ENCODE measurements at regions not wholly inside any gene's neighbourhood (a gene's known extent, or its start where the extent isn't known, plus 50 kb on each side); places are given as distances from the start of the nearest gene placed in this dataset.

DNA sequence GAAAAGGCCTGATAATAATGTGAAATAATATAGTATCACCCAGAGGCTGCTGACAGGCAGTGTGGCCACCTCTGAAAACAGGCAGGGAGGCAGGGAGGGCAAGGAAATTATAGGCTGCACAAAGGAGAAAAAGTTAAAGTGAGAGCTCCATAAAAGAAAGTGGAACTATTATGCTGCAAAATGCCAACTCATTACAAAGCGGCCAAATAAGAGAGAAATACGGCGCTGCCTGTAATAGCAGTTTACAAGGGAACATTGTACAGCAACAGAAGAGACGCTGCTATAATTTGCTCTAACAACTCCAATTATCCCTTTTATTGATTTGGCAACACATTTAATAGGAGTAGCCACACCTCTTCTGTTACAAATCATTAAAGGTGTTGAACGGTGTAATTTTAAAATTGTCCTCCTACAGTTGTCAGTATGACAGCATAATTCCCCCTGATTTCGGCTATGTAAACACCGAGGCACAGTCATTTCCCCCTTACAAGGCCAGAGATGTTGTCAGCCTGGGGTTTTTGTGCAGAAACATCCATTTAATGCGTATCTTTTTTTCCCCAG lies 120.3 kb downstream of the MRM1 start:
- in situ Hi-C loops (cut with HindIII; ENCODE audit: low pct_unique_long_range_greater_than_20kb, low sequenced_read_pairs) = no loop called here
- DNase-seq (ENCODE audit: low read depth, low spot score) = no peak

DNA sequence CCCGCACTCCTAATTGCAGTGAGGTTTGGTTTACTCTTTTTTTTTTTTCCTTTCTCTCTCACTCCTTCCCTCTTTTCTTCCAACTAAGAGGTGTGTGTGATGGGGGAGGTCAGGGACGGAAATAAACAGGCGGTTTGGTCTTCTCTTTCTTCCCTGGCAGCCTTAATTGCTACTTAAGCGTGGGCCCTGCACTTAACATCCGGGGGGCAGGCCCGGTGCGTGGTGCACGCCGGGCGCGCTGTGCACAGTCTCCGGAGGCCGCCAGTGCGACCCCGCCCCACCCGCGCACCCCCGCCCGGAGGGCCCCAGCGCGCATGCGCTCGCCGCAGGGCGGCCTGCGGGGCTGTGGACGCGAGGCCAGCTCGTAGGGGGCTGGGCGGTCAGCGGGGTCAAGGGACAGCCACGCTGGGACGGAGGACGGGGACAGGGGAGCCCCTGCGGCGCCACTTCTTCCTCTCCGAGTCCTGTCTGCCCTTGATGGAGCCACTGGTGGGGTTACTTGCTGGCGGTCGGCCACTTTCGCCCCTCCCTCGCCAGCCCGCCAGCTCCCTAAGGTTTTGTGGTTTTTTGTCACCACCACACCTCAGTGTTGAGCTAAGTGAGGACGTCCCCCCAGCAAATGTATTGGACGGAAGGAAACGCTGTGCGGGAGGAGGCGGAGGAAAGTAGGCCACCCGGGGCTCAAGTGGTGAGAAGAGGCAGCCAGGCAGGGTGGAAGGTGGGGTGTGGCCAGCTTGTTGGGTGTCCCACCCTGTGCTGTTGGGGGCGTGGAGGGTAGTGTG lies 120.9 kb downstream of the MRM1 start:
- in situ Hi-C loops (cut with HindIII; ENCODE audit: low pct_unique_long_range_greater_than_20kb, low sequenced_read_pairs) = no loop called here
- DNase-seq (ENCODE audit: low read depth, low spot score) = no peak

DNA sequence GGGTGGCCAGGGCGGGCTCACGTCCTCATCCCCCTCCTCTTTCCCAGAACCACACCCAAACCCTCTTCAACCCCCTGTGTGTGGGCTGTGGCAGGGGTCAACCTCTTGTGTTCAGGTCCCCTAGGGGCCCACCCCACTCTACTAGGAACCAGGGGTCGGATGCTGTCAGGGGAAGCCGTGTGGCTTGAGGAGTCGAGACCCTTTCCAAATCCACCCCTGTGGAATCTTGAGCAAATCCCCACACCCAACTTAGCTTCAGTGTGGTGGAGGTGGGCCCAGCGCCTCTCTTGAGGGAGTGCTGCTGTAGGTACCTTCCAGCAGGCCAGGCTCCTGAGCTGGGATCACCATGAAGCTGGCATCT lies 121.5 kb downstream of the MRM1 start:
- in situ Hi-C loops (cut with HindIII; ENCODE audit: low pct_unique_long_range_greater_than_20kb, low sequenced_read_pairs) = no loop called here
- DNase-seq (ENCODE audit: low read depth, low spot score) = no peak

DNA sequence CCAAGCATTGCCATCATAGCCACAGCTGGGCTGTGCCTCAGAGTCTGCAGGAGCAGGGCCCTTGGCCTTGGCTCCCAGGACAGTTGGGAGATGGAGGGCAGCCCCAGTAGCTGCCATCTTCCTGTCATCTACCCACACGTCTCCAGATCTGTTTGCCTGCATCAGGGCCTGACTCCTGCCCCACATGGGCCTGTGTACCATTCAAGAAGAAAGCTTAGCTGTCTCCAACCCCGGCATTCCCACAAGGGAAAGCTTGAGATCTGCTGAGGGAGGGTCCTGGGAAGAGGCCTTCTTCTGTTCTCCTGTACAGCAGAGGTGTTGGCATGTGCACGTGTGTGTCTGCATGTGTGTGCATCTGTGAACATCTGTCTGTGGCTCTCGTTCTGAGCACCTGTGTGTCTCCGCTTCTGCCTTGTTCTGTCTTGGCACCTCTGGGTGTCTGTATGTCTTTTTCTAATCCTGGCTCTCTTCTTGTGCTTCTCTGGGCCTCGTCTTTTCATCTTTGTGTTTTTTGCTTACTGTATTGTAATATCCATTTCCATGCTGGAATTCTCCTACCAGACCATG lies 122.2 kb downstream of the MRM1 start:
- DNase-seq (ENCODE audit: low read depth, low spot score) = no peak
- in situ Hi-C loops (cut with HindIII; ENCODE audit: low pct_unique_long_range_greater_than_20kb, low sequenced_read_pairs) = no loop called here

DNA sequence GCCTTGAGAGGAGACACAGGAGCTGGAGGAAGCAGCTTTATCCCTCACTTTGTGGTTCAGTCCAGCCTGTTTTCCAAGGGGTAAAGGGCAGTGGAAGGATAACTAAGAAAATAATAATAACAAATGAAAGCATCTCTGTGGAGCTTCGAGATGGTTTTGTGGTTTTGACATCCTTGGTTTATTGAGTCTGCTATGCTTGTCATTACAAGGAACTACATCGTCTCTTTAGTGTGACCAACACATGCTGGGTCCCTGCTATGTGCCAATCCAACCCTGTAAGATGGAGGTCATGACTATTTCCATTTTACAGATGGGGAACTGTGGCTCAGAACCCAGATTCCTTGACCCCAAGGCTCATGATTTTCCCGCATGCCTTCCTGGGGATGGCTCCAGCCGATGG lies 124.8 kb downstream of the MRM1 start:
- in situ Hi-C loops (cut with HindIII; ENCODE audit: low pct_unique_long_range_greater_than_20kb, low sequenced_read_pairs) = no loop called here
- no peak for DNase-seq (ENCODE audit: low read depth, low spot score)

DNA sequence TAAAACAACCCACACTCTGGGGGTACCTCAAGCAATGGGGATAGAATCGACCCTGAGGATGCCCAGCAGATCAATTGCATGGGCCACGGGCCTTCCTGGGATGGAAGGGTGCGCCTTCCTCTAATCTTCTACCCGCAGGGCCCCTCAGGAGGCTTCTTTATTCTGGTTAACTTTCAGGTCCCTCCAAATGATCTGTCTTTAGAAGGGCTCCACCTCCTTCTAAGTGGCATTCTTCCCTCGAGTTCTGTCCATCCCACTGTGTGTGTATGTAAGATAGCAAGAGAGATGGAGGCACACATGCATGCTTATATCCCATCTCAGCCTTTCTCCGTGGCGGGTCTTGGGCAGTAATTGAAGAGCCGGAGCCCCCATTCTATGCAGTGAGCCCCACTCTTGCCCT lies 125.7 kb downstream of the MRM1 start:
- in situ Hi-C loops (cut with HindIII; ENCODE audit: low pct_unique_long_range_greater_than_20kb, low sequenced_read_pairs) = no loop called here

DNA sequence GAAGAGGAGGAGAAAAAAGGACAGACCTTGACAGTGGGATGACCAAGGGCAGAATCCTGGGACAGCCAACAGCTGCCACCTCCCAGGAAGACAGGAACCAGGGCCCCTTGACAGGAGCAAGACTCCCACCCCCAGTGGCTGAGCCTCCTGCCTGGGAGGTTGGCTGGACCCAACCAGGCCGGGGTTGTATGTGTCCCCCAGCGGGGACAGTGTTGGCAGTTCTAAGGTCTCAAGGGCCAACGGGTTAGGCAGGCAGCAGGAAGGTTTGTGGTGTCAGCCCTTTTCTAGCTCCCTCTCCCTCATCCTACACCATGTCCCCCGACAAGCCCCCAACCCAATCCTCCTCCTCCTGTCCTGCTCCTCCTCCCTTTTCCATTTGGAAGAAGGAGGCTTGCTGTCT lies 126.2 kb downstream of the MRM1 start:
- in situ Hi-C loops (cut with HindIII; ENCODE audit: low pct_unique_long_range_greater_than_20kb, low sequenced_read_pairs) = no loop called here
- no peak for DNase-seq (ENCODE audit: low read depth, low spot score)

More for the DNA sequence above, 125.7 kb downstream of the MRM1 start:
- DNase-seq (ENCODE audit: low read depth, low spot score) = no peak

DNA sequence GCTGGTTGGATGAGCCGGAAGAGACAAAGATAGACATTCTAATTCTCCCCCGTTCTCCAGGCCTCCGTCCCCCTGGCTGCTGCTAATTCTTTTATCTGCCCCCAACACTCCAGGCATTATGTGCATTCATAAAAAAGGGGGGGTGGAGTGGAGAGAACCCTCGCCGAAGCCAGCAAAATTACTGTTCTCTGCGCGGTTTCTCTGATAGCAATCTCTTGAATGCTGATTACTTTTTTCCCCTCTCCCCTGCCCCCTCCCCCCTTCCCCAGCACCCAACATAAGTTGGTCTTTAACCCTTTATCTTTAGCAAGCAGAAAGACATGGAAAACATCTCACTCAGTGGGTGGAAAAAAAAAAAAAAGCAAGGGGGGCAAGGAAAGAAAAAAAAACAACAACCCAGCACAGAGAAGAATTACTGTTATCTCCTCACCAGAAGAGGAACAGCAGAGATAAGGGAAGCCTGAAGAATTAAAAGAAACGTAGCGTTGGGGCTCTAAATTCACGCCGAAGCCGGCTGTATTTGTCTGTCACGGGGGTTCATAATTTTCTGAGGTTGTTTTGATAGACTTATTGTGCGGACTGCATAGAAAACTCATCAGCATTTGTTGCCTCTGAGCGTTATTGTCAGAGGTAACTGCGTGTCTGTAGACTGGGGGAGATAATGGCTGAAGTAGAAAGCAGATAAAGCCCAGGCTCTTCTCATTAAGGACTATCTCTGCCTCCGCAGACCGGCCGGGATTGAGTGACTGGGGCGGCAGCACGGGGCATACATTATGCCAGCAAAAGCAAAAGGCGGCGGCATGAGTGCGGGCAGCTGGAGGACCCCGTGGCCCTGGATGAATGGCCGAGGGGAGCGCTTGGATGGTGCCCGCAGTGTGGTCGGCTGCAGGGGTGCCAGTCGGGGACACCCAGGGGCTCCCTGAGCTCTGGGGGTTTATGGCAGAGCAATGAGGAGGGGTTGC lies 126.9 kb downstream of the MRM1 start:
- in situ Hi-C loops (cut with HindIII; ENCODE audit: low pct_unique_long_range_greater_than_20kb, low sequenced_read_pairs) = no loop called here

DNA sequence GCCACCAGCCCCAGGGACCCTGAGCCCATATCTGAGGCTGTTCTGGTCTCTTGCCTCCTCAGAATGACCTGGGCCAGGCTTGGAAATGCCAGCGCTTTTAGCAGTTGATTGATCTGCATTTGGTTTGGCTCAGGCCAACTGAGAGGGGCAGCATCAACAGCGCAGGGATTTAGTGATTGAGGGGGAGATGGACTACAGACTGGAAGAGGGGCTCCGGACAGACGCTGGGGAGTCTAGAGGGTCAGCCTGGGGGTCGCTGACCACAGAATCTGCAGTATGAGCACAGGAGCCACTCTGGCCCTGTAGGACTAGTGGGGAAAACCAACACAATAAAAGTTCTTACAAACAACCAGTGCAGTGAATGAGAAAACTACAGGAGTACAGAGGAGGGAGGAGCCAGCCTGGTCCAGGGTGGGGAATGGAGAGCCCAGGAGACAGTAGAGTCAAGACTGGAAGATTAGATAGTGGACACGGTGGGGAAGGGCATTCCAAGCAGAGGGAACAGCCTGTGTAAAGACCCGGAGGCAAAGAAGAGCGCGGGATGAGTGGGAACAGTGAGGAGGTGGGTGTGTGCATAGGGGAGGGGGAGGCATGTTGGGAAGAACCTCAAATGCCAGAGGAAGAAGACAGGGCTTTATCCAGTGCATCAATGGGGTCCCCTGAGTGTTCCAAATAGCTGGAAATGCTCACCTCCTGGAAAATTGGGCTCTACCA lies 128.9 kb downstream of the MRM1 start:
- DNase-seq (ENCODE audit: low read depth, low spot score) = no peak
- in situ Hi-C loops (cut with HindIII; ENCODE audit: low pct_unique_long_range_greater_than_20kb, low sequenced_read_pairs) = no loop called here

More for the DNA sequence above, 126.9 kb downstream of the MRM1 start:
- DNase-seq (ENCODE audit: low read depth, low spot score) = no peak

DNA sequence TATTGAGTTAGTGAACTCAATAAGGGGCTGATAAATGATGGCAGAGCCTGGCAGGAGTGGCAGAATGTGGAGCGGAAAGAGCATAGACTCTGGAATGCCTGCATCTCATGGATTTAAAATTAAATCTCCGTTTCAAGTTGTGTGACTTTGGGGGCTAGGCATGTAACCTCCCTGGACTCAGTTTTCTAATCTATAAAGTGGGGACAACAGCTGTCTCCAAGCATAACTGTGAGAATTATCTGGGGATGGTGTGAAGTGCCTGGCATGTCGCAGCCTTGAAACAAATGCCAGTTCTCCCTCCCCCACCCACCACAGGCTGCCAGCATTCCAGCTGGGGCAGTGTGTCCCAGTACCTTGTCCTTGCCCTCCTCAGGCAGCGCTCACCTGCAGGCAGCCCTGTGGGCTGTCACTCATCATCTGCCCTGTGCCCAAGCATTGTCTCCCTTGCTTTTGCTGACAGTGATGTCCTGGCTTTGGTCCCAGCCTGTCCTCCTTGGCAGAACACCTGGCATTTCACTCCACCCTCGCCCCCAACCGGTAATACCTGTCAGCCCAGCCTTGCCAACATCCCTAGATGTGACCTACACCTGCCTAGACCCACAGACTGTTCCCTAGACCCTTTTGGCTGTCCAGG lies 129.6 kb downstream of the MRM1 start:
- no peak for DNase-seq (ENCODE audit: low read depth, low spot score)
- in situ Hi-C loops (cut with HindIII; ENCODE audit: low pct_unique_long_range_greater_than_20kb, low sequenced_read_pairs) = no loop called here

DNA sequence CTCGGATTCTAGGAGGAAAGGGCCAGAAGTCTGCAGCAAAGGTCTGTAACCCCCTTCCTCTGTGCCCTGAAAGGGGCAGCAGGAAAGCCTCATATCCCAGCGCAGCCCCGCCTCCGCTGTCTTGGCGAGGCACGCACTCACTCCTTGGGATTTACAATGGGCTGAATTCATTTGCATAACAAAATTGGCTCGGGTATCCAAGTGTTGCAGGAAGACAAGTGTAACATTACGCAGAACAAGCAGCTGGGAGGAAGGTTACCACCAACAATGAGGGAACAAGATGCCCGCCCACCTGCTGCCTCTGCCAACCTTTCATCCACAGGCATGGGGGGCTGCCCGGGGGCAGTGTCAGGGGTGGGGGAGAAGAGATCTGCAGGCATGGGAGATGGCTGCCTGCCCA lies 130.4 kb downstream of the MRM1 start:
- in situ Hi-C loops (cut with HindIII; ENCODE audit: low pct_unique_long_range_greater_than_20kb, low sequenced_read_pairs) = no loop called here
- DNase-seq (ENCODE audit: low read depth, low spot score) = no peak

DNA sequence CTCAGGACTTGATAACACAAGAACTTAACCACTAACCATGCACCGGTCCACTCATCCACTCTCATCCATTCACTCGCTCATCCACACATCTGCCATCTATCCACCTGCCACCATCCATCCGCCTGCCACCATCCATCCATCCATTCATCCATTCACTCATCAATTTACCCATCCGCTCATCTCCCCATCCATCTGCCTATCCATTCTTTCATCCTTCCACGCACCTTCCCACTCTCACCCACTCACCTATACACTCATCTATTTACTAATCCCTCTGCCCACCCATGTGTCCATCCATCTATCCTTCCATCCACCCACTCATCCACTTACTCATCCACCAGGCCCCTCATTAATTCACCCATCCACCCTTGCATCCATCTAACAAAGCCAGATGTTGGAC lies 131.0 kb downstream of the MRM1 start:
- no peak for DNase-seq (ENCODE audit: low read depth, low spot score)
- in situ Hi-C loops (cut with HindIII; ENCODE audit: low pct_unique_long_range_greater_than_20kb, low sequenced_read_pairs) = no loop called here

DNA sequence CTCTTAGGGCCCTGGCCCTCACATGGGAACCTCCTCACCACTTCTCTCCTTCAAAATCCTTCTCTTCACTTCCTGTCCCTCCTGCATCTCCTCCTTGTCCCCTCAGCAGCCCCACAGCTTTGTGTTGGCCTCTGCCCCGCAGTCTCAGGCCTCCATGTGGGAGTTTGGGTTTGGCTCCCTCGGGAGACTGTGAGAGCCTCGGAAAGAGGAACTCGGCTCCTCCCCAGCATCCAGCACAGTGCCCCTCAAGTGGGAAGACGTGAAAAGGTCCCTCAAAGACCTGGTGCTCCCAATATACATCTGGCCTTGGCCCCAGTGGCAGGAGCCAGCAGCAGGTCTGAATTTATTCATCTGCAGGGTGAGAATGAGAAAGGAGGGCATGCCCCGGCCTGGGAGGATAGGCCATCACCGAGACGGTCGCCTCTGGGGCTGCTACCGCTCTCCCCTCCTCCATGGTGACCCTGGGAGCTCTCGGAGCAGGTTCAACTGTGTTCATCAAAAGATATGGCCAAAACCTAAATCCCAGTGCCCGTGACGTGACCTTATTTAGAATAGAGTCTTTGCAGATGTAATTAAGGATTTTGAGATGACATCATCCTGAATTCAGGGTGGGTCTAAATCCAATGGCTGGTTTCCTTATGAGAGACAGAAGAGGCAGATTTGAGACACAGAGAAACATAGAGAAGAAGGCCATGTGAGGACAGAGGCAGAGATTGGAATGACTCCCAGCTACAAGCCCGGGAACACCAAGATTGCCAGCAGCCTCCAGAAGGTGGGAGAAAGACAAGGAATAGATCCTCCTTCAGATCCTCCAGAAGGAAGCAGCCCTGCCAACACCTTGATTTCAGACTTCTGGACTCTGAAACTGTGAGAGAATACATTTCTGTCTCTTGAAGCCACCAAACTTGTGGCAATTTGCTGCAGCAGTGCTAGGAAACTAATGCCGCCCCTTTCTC lies 135.1 kb downstream of the MRM1 start:
- in situ Hi-C loops (cut with HindIII; ENCODE audit: low pct_unique_long_range_greater_than_20kb, low sequenced_read_pairs) = no loop called here
- DNase-seq (ENCODE audit: low read depth, low spot score) = no peak

DNA sequence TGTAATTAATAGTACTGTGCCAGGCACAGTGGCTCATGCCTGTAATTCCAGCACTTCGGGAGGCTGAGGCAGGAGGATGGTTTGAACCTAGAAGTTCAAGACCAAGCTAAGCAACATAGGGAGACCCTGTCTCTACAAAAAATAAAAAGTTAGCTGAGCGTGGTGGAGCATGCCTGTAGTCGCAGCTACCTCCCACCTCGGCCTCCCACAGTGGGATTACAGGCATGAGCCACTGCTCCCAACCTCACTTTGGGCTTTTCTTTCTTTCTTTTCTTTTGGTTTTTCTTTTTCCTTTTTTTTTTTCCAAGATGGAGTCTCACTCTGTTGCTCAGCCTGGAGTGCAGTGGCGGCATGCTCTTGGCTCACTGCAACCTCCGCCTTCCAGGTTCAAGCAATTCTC lies 137.8 kb downstream of the MRM1 start:
- in situ Hi-C loops (cut with HindIII; ENCODE audit: low pct_unique_long_range_greater_than_20kb, low sequenced_read_pairs) = no loop called here
- no peak for DNase-seq (ENCODE audit: low read depth, low spot score)

DNA sequence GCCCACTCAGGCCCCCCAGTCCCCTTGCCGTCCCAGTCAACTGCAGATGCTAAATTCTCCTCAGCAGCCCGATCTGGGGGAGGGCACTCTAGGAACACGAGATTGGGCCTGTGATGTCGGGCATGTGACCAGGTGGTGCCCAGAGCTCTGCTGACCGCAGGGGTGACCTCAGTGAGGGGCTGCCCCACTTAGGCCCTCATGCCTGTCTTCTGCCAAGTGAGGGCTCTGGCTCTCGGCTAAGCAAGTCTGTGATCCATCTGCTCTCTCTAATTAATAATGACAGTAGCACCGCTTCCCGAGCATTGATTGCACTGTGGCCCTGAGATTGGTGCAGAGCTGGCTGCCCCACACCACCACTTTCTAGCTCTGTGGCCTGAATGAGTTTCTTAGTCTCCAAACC lies 138.8 kb downstream of the MRM1 start:
- DNase-seq (ENCODE audit: low read depth, low spot score) = no peak
- in situ Hi-C loops (cut with HindIII; ENCODE audit: low pct_unique_long_range_greater_than_20kb, low sequenced_read_pairs) = no loop called here

Data from SK-MEL-5 (cell line).